ENCODE measurements at regions not wholly inside any gene's neighbourhood (a gene's known extent, or its start where the extent isn't known, plus 50 kb on each side); places are given as distances from the start of the nearest gene placed in this dataset.

GRCh38 chr13:79075703-79076102, 330.4 kb downstream of the RBM26 start:
- TF ChIP-seq CTCF (IDR thresholded peaks at IDR 0.05), result no peak
- Mint-ChIP-seq H3K27ac (no peak overlapping the region), H3K27me3 (ENCODE audit: low read depth, poor library complexity) (peaks cover 5% of the 10 kb centered on the region), H3K36me3 (ENCODE audit: low read depth) (peaks cover 10% of the 10 kb centered on the region), H3K4me3 (no peak overlapping the region), H3K9me3 (peaks cover 28% of the 10 kb centered on the region), H3K4me1 (no peaks in the 10 kb centered on the region)
- no peak for DNase-seq

GRCh38 chr13:79070343-79070974, 335.6 kb downstream of the RBM26 start:
- H3K9me3 Mint-ChIP-seq, result no peaks in the 10 kb centered on the region
- no peak overlapping the region for H3K27ac Mint-ChIP-seq
- no peak for TF ChIP-seq CTCF (IDR thresholded peaks at IDR 0.05)
- H3K4me1 Mint-ChIP-seq, result no peaks in the 10 kb centered on the region
- H3K27me3 Mint-ChIP-seq (ENCODE audit: low read depth, poor library complexity), result no peaks in the 10 kb centered on the region
- H3K36me3 Mint-ChIP-seq (ENCODE audit: low read depth), result no peaks in the 10 kb centered on the region
- no peak for DNase-seq
- no peak overlapping the region for H3K4me3 Mint-ChIP-seq

- DNase-seq, result no peak
- Mint-ChIP-seq H3K36me3 (ENCODE audit: low read depth) (no peaks in the 10 kb centered on the region), H3K4me3 (no peak overlapping the region), H3K27ac (no peak overlapping the region), H3K4me1 (no peaks in the 10 kb centered on the region), H3K9me3 (no peaks in the 10 kb centered on the region), H3K27me3 (ENCODE audit: low read depth, poor library complexity) (no peaks in the 10 kb centered on the region)
- TF ChIP-seq CTCF (IDR thresholded peaks at IDR 0.05), result no peak
Observed at GRCh38 chr13:79062291-79062690, 343.8 kb downstream of the RBM26 start.

GRCh38 chr13:79060216-79060615, 345.8 kb downstream of the RBM26 start:
- TF ChIP-seq CTCF (IDR thresholded peaks at IDR 0.05), result no peak
- no peak overlapping the region for H3K4me3 Mint-ChIP-seq
- H3K27ac Mint-ChIP-seq, result no peak overlapping the region
- H3K27me3 Mint-ChIP-seq (ENCODE audit: low read depth, poor library complexity), result no peaks in the 10 kb centered on the region
- H3K36me3 Mint-ChIP-seq (ENCODE audit: low read depth), result no peaks in the 10 kb centered on the region
- H3K9me3 Mint-ChIP-seq, result no peaks in the 10 kb centered on the region
- no peaks in the 10 kb centered on the region for H3K4me1 Mint-ChIP-seq
- DNase-seq, result no peak

GRCh38 chr13:79056706-79057105, 349.3 kb downstream of the RBM26 start:
- peak; percentile 9 for TF ChIP-seq CTCF (IDR thresholded peaks at IDR 0.05)
- H3K36me3 Mint-ChIP-seq (ENCODE audit: low read depth), result no peaks in the 10 kb centered on the region
- no peak overlapping the region for H3K4me3 Mint-ChIP-seq
- H3K27ac Mint-ChIP-seq, result no peak overlapping the region
- no peak for DNase-seq
- H3K27me3 Mint-ChIP-seq (ENCODE audit: low read depth, poor library complexity), result peaks cover 3% of the 10 kb centered on the region
- no peaks in the 10 kb centered on the region for H3K4me1 Mint-ChIP-seq
- H3K9me3 Mint-ChIP-seq, result no peaks in the 10 kb centered on the region

GRCh38 chr13:79051472-79051871, 354.6 kb downstream of the RBM26 start:
- no peaks in the 10 kb centered on the region for H3K36me3 Mint-ChIP-seq (ENCODE audit: low read depth)
- TF ChIP-seq CTCF (IDR thresholded peaks at IDR 0.05), result no peak

More at GRCh38 chr13:79051472-79051871, 354.6 kb downstream of the RBM26 start:
- Mint-ChIP-seq H3K27me3 (ENCODE audit: low read depth, poor library complexity) (peaks cover 5% of the 10 kb centered on the region), H3K27ac (no peak overlapping the region), H3K4me1 (no peaks in the 10 kb centered on the region), H3K4me3 (no peak overlapping the region), H3K9me3 (peaks cover 4% of the 10 kb centered on the region)
- DNase-seq, result no peak

Data from nephron progenitor cell (in vitro differentiated cells).